NB4 (cell line): ENCODE measurements at regions not wholly inside any gene's neighbourhood (a gene's known extent, or its start where the extent isn't known, plus 50 kb on each side); places are given as distances from the start of the nearest gene placed in this dataset.

Source experiments
- CTCF ChIP-seq: IDR thresholded peaks from one replicate; pipeline ENCODE4 v1.5.1; 2012; ENCODE audit warnings: low read depth, low read length
- POLR2A ChIP-seq: IDR thresholded peaks from 2 replicates; pipeline ENCODE4 v1.6.1; 2011; ENCODE audit warnings: mild to moderate bottlenecking; ENCODE audit not compliant: insufficient read length; ENCODE audit errors: extremely low read depth

DNA sequence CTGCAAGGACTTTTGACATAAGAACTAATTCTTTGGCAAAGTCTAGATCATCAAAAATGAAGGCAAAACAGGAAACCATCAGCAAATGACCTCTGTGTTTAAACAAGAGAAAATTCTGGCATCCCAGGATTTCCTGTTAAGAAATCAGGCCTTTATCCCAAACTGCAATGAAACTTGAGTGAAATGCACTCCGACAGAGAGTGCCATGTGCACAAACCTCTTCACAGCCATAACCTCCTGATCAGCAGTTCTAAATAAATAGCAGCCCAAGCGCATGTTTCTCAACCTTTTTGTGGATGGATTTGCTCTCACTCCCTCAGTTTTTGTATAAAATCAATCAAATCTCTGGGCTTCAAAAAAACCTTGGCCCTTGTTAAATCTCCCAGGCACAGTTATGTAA, 107.7 kb upstream of the EEPD1 start:
- TF ChIP-seq CTCF (no peak), POLR2A (no peak)
